Posterior cingulate gyrus (tissue), 11 donors: ENCODE measurements at regions not wholly inside any gene's neighbourhood (a gene's known extent, or its start where the extent isn't known, plus 50 kb on each side); places are given as distances from the start of the nearest gene placed in this dataset.
A peak's percentile ranks its signal among the peaks of the same experiment; 100 is the strongest.
"Not testable (repeated sequence)": the region's sequence is repeated elsewhere in the genome, so short reads cannot be mapped to it uniquely, and the experiment has no call there.

Experiments
- DNase-seq, 10 donors: peaks; one replicate each; pipeline versions ENCODE4 v3.0.0 to v3.0.0-alpha.2; 2020 to 2021; ENCODE audit warnings: mixed read lengths in 3 of 10
- intact Hi-C: fragments of 100-400 bp; cut with DNase I; formaldehyde crosslinking; loops from one replicate; pipeline ENCODE4 v1.15.1; 2023

GRCh38 chr2:63736354-63736753 is 105.3 kb upstream of the UGP2 start:
- no peak for DNase-seq
- intact Hi-C loops: no loop called here

- DNase-seq: no peak
- intact Hi-C loops: no loop called here
Observed at GRCh38 chr2:63737081-63737751, 104.5 kb upstream of the UGP2 start.

- intact Hi-C loops: no loop called here
- no peak for DNase-seq
Observed at GRCh38 chr2:63738019-63738418, 103.7 kb upstream of the UGP2 start.

- DNase-seq, intact Hi-C loops: not testable (repeated sequence)
Observed at GRCh38 chr2:63739180-63739579, 102.5 kb upstream of the UGP2 start.

GRCh38 chr2:63740020-63740419 is 101.7 kb upstream of the UGP2 start:
- intact Hi-C loops: no loop called here
- no peak for DNase-seq

GRCh38 chr2:63740943-63741342 is 100.8 kb upstream of the UGP2 start:
- intact Hi-C loops: no loop called here
- no peak for DNase-seq

GRCh38 chr2:63741884-63742579 is 99.7 kb upstream of the UGP2 start:
- no peak for DNase-seq
- intact Hi-C loops: no loop called here

GRCh38 chr2:63742580-63742976 is 99.1 kb upstream of the UGP2 start:
- peak in 1 of 10 donors; percentile 10 for DNase-seq
- intact Hi-C loops: no loop called here

- no peak for DNase-seq
- intact Hi-C loops: no loop called here
Observed at GRCh38 chr2:63743170-63743981, 98.3 kb upstream of the UGP2 start.

- intact Hi-C loops: no loop called here
- DNase-seq: no peak
Observed at GRCh38 chr2:63743982-63744966, 97.4 kb upstream of the UGP2 start.

GRCh38 chr2:63746548-63746947 is 95.1 kb upstream of the UGP2 start:
- DNase-seq, intact Hi-C loops: not testable (repeated sequence)

- intact Hi-C loops: no loop called here
- DNase-seq: no peak
Observed at GRCh38 chr2:63751901-63752300, 89.8 kb upstream of the UGP2 start.

GRCh38 chr2:63755216-63755615 is 86.5 kb upstream of the UGP2 start:
- no peak for DNase-seq

GRCh38 chr2:63755965-63756364 is 85.7 kb upstream of the UGP2 start:
- intact Hi-C loops: no loop called here
- DNase-seq: no peak

More at GRCh38 chr2:63755216-63755615, 86.5 kb upstream of the UGP2 start:
- intact Hi-C loops: no loop called here

GRCh38 chr2:63763391-63763941 is 78.2 kb upstream of the UGP2 start:
- no peak for DNase-seq
- intact Hi-C loops: no loop called here

GRCh38 chr2:63764630-63765029 is 77.1 kb upstream of the UGP2 start:
- intact Hi-C loops: no loop called here
- no peak for DNase-seq

GRCh38 chr2:63765117-63765516 is 76.6 kb upstream of the UGP2 start:
- no peak for DNase-seq
- intact Hi-C loops: no loop called here

- intact Hi-C loops: no loop called here
Observed at GRCh38 chr2:63767307-63767706, 74.4 kb upstream of the UGP2 start.

GRCh38 chr2:63768051-63768450 is 73.6 kb upstream of the UGP2 start:
- intact Hi-C loops: no loop called here
- no peak for DNase-seq

More at GRCh38 chr2:63767307-63767706, 74.4 kb upstream of the UGP2 start:
- DNase-seq: no peak

- intact Hi-C loops: no loop called here
- DNase-seq: no peak
Observed at GRCh38 chr2:63769915-63770314, 71.8 kb upstream of the UGP2 start.
